Tibial nerve (tissue), 4 donors: ENCODE measurements at regions not wholly inside any gene's neighbourhood (a gene's known extent, or its start where the extent isn't known, plus 50 kb on each side); places are given as distances from the start of the nearest gene placed in this dataset.
"Not testable (repeated sequence)": the region's sequence is repeated elsewhere in the genome, so short reads cannot be mapped to it uniquely, and the experiment has no call there.

Experiments
- CTCF ChIP-seq, 5 experiments: fragments of 200-600 bp in 3 of 5; fragments of 450-650 bp in 2 of 5; sonication (generic) in 3 of 5; IDR thresholded peaks; one replicate each; pipeline ENCODE4 v1.5.1; 2016 to 2019; ENCODE audit warnings: antibody characterized with exemption in 5 of 5, mild to moderate bottlenecking in 3 of 5, moderate library complexity in 2 of 5
- EP300 ChIP-seq, 2 donors: sonication (generic); formaldehyde crosslinking; IDR thresholded peaks; one replicate each; pipeline ENCODE4 v1.6.1; 2017; ENCODE audit warnings: antibody characterized with exemption in 2 of 2, mild to moderate bottlenecking in 1 of 2
- POLR2A ChIP-seq, 2 donors: fragments of 450-650 bp; IDR thresholded peaks; one replicate each; pipeline ENCODE4 v1.6.1; 2017; ENCODE audit warnings: antibody characterized with exemption in 2 of 2, mild to moderate bottlenecking in 2 of 2, moderate library complexity in 2 of 2

GRCh38 chr2:122812214-122812613 lies 1056.8 kb downstream of the TSN start:
- TF ChIP-seq CTCF, POLR2A, EP300 (IDR thresholded peaks at IDR 0.05): not testable (repeated sequence)
